Liver (tissue), 8 donors: ENCODE measurements at regions not wholly inside any gene's neighbourhood (a gene's known extent, or its start where the extent isn't known, plus 50 kb on each side); places are given as distances from the start of the nearest gene placed in this dataset.

Experiments
- DNase-seq: peaks from one replicate; pipeline ENCODE4 v3.0.0-alpha.2; 2017; ENCODE audit warnings: low spot score
- H3K27ac ChIP-seq, 2 donors: one replicate each; pipeline ENCODE4 v1.7.0; 2013; ENCODE audit warnings: inconsistent platforms in 2 of 2, low read length in 2 of 2, control low read depth in 1 of 2, low read depth in 1 of 2, mild to moderate bottlenecking in 1 of 2
- H3K27me3 ChIP-seq, 4 donors: one replicate each; pipeline versions ENCODE4 v1.6.1 to v1.7.0; 2013; ENCODE audit warnings: low read length in 3 of 4, inconsistent platforms in 1 of 4, mild to moderate bottlenecking in 1 of 4, moderate library complexity in 1 of 4; ENCODE audit not compliant: control insufficient read depth in 4 of 4, insufficient read depth in 4 of 4
- H3K36me3 ChIP-seq, 4 donors: one replicate each; pipeline versions ENCODE4 v1.6.1 to v1.7.0; 2013; ENCODE audit warnings: low read length in 3 of 4, mild to moderate bottlenecking in 3 of 4, low read depth in 1 of 4, moderate library complexity in 1 of 4; ENCODE audit not compliant: control insufficient read depth in 4 of 4, insufficient read depth in 3 of 4
- H3K4me1 ChIP-seq, 4 donors: one replicate each; pipeline versions ENCODE4 v1.6.1 to v1.7.0; 2013; ENCODE audit warnings: low read length in 3 of 4, mild to moderate bottlenecking in 3 of 4, moderate library complexity in 1 of 4; ENCODE audit not compliant: control insufficient read depth in 4 of 4, insufficient read depth in 4 of 4
- H3K4me3 ChIP-seq, 3 donors: one replicate each; pipeline versions ENCODE4 v1.6.1 to v1.7.0; 2013; ENCODE audit warnings: low read length in 3 of 3, control low read depth in 1 of 3, low read depth in 1 of 3, mild to moderate bottlenecking in 1 of 3
- H3K9ac ChIP-seq, 2 donors: one replicate each; pipeline ENCODE4 v1.7.0; 2013; ENCODE audit warnings: low read length in 2 of 2, mild to moderate bottlenecking in 2 of 2, moderate library complexity in 2 of 2, control low read depth in 1 of 2, low read depth in 1 of 2
- H3K9me3 ChIP-seq, 4 donors: one replicate each; pipeline versions ENCODE4 v1.6.1 to v1.7.0; 2013; ENCODE audit warnings: low read length in 3 of 4; ENCODE audit not compliant: control insufficient read depth in 4 of 4
- ATF3 ChIP-seq: IDR thresholded peaks from 2 replicates; pipeline ENCODE4 v1.6.1; 2016; ENCODE audit warnings: antibody characterized with exemption
- CTCF ChIP-seq: fragments of 150-350 bp; IDR thresholded peaks from 2 replicates; pipeline ENCODE4 v1.5.1; 2017; ENCODE audit warnings: improper control_type of control experiment, low read depth, low read length; ENCODE audit not compliant: missing input control
- EGR1 ChIP-seq, 2 donors: IDR thresholded peaks; 2 replicates each; pipeline ENCODE4 v1.6.1; 2016 to 2018; ENCODE audit warnings: antibody characterized with exemption in 2 of 2, low read depth in 2 of 2
- FOXA1 ChIP-seq: IDR thresholded peaks from 2 replicates; pipeline ENCODE4 v1.6.1; 2016; ENCODE audit warnings: antibody characterized with exemption
- FOXA2 ChIP-seq: IDR thresholded peaks from 2 replicates; pipeline ENCODE4 v1.6.1; 2016; ENCODE audit warnings: antibody characterized with exemption
- GABPA ChIP-seq, 2 donors: IDR thresholded peaks in 1 of 2; conservative IDR thresholded peaks in 1 of 2; 2 replicates each; pipeline ENCODE4 v1.6.1; 2016; ENCODE audit warnings: antibody characterized with exemption in 2 of 2, mild to moderate bottlenecking in 1 of 2, moderate library complexity in 1 of 2
- HNF4A ChIP-seq, 2 donors: conservative IDR thresholded peaks; 2 replicates each; pipeline ENCODE4 v1.6.1; 2016; ENCODE audit warnings: antibody characterized with exemption in 2 of 2, mild to moderate bottlenecking in 2 of 2
- HNF4G ChIP-seq: IDR thresholded peaks from 2 replicates; pipeline ENCODE4 v1.6.1; 2016; ENCODE audit warnings: antibody characterized with exemption
- JUND ChIP-seq, 2 donors: IDR thresholded peaks; 2 replicates each; pipeline ENCODE4 v1.6.1; 2016; ENCODE audit warnings: antibody characterized with exemption in 2 of 2
- MAX ChIP-seq: IDR thresholded peaks from 2 replicates; pipeline ENCODE4 v1.6.1; 2016; ENCODE audit warnings: antibody characterized with exemption
- NR2F2 ChIP-seq: IDR thresholded peaks from 2 replicates; pipeline ENCODE4 v1.6.1; 2016; ENCODE audit warnings: antibody characterized with exemption
- RAD21 ChIP-seq, 2 donors: IDR thresholded peaks; 2 replicates each; pipeline ENCODE4 v1.6.1; 2016; ENCODE audit warnings: antibody characterized with exemption in 2 of 2, mild to moderate bottlenecking in 2 of 2
- REST ChIP-seq: IDR thresholded peaks from 2 replicates; pipeline ENCODE4 v1.6.1; 2016; ENCODE audit warnings: antibody characterized with exemption, mild to moderate bottlenecking
- RXRA ChIP-seq, 2 donors: IDR thresholded peaks; 2 replicates each; pipeline ENCODE4 v1.6.1; 2017 to 2018; ENCODE audit warnings: antibody characterized with exemption in 2 of 2, mild to moderate bottlenecking in 1 of 2
- SP1 ChIP-seq: IDR thresholded peaks from 2 replicates; pipeline ENCODE4 v1.6.1; 2018; ENCODE audit warnings: antibody characterized with exemption, mild to moderate bottlenecking
- TAF1 ChIP-seq: conservative IDR thresholded peaks from 2 replicates; pipeline ENCODE4 v1.6.1; 2016; ENCODE audit warnings: antibody characterized with exemption, mild to moderate bottlenecking
- YY1 ChIP-seq: IDR thresholded peaks from 2 replicates; pipeline ENCODE4 v1.6.1; 2016; ENCODE audit warnings: antibody characterized with exemption, mild to moderate bottlenecking
- ZBTB33 ChIP-seq: IDR thresholded peaks from 2 replicates; pipeline ENCODE4 v1.6.1; 2016; ENCODE audit warnings: antibody characterized with exemption
- WGBS: extraction: QIAGEN DNeasy Blood & Tissue Kit; methylation state at CpG from one replicate; pipeline ENCODE4 v1.1.7; 2013; 5-methylcytosine and 5-hydroxymethylcytosine counted together
- donor health status: healthy.
- donor health status: healthy.
- donor health status: healthy.
- donor health status: healthy.
- donor health status: healthy.

GRCh38 chr3:107916171-107916570 lies 174.7 kb downstream of the CD47 start (continued):
- no peak for TF ChIP-seq MAX
- TF ChIP-seq TAF1 = no peak
- TF ChIP-seq FOXA1 = no peak
- no peak for TF ChIP-seq SP1
- no peak for TF ChIP-seq NR2F2
- no peak for TF ChIP-seq GABPA (IDR thresholded peaks at IDR 0.05 in 1 of 2, conservative IDR thresholded peaks at IDR 0.05 in 1 of 2)
- TF ChIP-seq YY1 = no peak

- H3K27ac ChIP-seq = no peak overlapping the region
- H3K27me3 ChIP-seq = peaks cover 0 to 14% (median 0%) of the 10 kb centered on the region in 4 donors
- H3K4me1 ChIP-seq = no peaks in the 10 kb centered on the region
- H3K9ac ChIP-seq = no peak overlapping the region
- no peak for TF ChIP-seq TAF1
- no peak for TF ChIP-seq NR2F2
- TF ChIP-seq GABPA (IDR thresholded peaks at IDR 0.05 in 1 of 2, conservative IDR thresholded peaks at IDR 0.05 in 1 of 2) = no peak
- TF ChIP-seq YY1 = no peak
- TF ChIP-seq HNF4A (conservative IDR thresholded peaks at IDR 0.05) = no peak
- no peak overlapping the region for H3K4me3 ChIP-seq
- no peak for DNase-seq
- no peaks in the 10 kb centered on the region for H3K9me3 ChIP-seq
- no peaks in the 10 kb centered on the region for H3K36me3 ChIP-seq
- 94% methylated on average over 1 of the region's 1 CpG for WGBS
Observed at GRCh38 chr3:107915706-107916105, 175.1 kb downstream of the CD47 start.

GRCh38 chr3:107913701-107914100 lies 177.1 kb downstream of the CD47 start:
- Histone ChIP-seq H3K9me3 (no peaks in the 10 kb centered on the region), H3K4me3 (no peak overlapping the region), H3K4me1 (no peaks in the 10 kb centered on the region), H3K9ac (peak overlapping the region in 1 of 2 donors; percentile 8), H3K36me3 (no peaks in the 10 kb centered on the region), H3K27me3 (peaks cover 0 to 8% (median 0%) of the 10 kb centered on the region in 4 donors), H3K27ac (no peak overlapping the region)
- no peak for DNase-seq
- no peak for TF ChIP-seq HNF4G
- TF ChIP-seq RAD21 (IDR thresholded peaks at IDR 0.05) = no peak
- no peak for TF ChIP-seq EGR1 (IDR thresholded peaks at IDR 0.05; ENCODE audit: low read depth in 2 of 2)
- no peak for TF ChIP-seq ATF3
- TF ChIP-seq RXRA (IDR thresholded peaks at IDR 0.05) = no peak
- TF ChIP-seq MAX = no peak
- no peak for TF ChIP-seq JUND (IDR thresholded peaks at IDR 0.05)
- TF ChIP-seq CTCF = no peak
- TF ChIP-seq TAF1 = no peak
- TF ChIP-seq ZBTB33 = no peak
- no peak for TF ChIP-seq NR2F2
- no peak for TF ChIP-seq FOXA2
- TF ChIP-seq REST = no peak
- TF ChIP-seq FOXA1 = no peak
